Subcutaneous abdominal adipose tissue (tissue), 5 donors: ENCODE measurements at regions not wholly inside any gene's neighbourhood (a gene's known extent, or its start where the extent isn't known, plus 50 kb on each side); places are given as distances from the start of the nearest gene placed in this dataset.
"Not testable (repeated sequence)": the region's sequence is repeated elsewhere in the genome, so short reads cannot be mapped to it uniquely, and the experiment has no call there.

ENCODE experiments used
- H3K27ac ChIP-seq: one replicate; pipeline ENCODE4 v1.7.0; 2013; ENCODE audit warnings: low read depth, mild to moderate bottlenecking, inconsistent platforms, low read length, moderate library complexity
- H3K27me3 ChIP-seq, 5 donors: one replicate each; pipeline ENCODE4 v1.7.0; 2013; ENCODE audit warnings: low read length in 5 of 5, inconsistent platforms in 1 of 5; ENCODE audit not compliant: control insufficient read depth in 5 of 5, insufficient read depth in 4 of 5
- H3K36me3 ChIP-seq, 5 donors: one replicate each; pipeline ENCODE4 v1.7.0; 2013; ENCODE audit warnings: low read length in 5 of 5; ENCODE audit not compliant: control insufficient read depth in 5 of 5, insufficient read depth in 5 of 5
- H3K4me1 ChIP-seq, 5 donors: one replicate each; pipeline ENCODE4 v1.7.0; 2013; ENCODE audit warnings: low read length in 5 of 5, mild to moderate bottlenecking in 3 of 5, moderate library complexity in 1 of 5; ENCODE audit not compliant: control insufficient read depth in 5 of 5, insufficient read depth in 5 of 5
- H3K4me3 ChIP-seq, 5 donors: one replicate each; pipeline ENCODE4 v1.7.0; 2013; ENCODE audit warnings: low read length in 5 of 5, low read depth in 1 of 5
- H3K9ac ChIP-seq, 5 donors: one replicate each; pipeline ENCODE4 v1.7.0; 2013; ENCODE audit warnings: low read length in 5 of 5, mild to moderate bottlenecking in 4 of 5, moderate library complexity in 3 of 5
- H3K9me3 ChIP-seq, 5 donors: one replicate each; pipeline ENCODE4 v1.7.0; 2013; ENCODE audit warnings: low read length in 5 of 5; ENCODE audit not compliant: control insufficient read depth in 5 of 5
- donor health status: healthy.
- donor health status: healthy.
- donor health status: healthy.
- donor health status: healthy.
- donor health status: healthy.

GRCh38 chr10:22828712-22829111 is 99.1 kb upstream of the ARMC3 start:
- H3K4me1 ChIP-seq, H3K36me3 ChIP-seq, H3K27me3 ChIP-seq, H3K27ac ChIP-seq, H3K9me3 ChIP-seq, H3K9ac ChIP-seq, H3K4me3 ChIP-seq: not testable (repeated sequence)

GRCh38 chr10:22825841-22826240 is 102.0 kb upstream of the ARMC3 start:
- no peak overlapping the region for H3K27ac ChIP-seq
- no peaks in the 10 kb centered on the region for H3K27me3 ChIP-seq
- no peak overlapping the region for H3K9ac ChIP-seq
- no peaks in the 10 kb centered on the region for H3K4me1 ChIP-seq
- no peaks in the 10 kb centered on the region for H3K9me3 ChIP-seq
- H3K4me3 ChIP-seq, result no peak overlapping the region
- H3K36me3 ChIP-seq, result no peaks in the 10 kb centered on the region

- Histone ChIP-seq H3K36me3 (no peaks in the 10 kb centered on the region), H3K27ac (no peak overlapping the region), H3K9me3 (no peaks in the 10 kb centered on the region), H3K4me3 (no peak overlapping the region), H3K9ac (no peak overlapping the region), H3K4me1 (no peaks in the 10 kb centered on the region), H3K27me3 (no peaks in the 10 kb centered on the region)
These were observed 102.9 kb upstream of the ARMC3 start for GRCh38 chr10:22824984-22825383.

- no peaks in the 10 kb centered on the region for H3K36me3 ChIP-seq
- no peaks in the 10 kb centered on the region for H3K4me1 ChIP-seq
- H3K9me3 ChIP-seq, result no peaks in the 10 kb centered on the region
- H3K27ac ChIP-seq, result no peak overlapping the region
- H3K27me3 ChIP-seq, result no peaks in the 10 kb centered on the region
- H3K9ac ChIP-seq, result no peak overlapping the region
- no peak overlapping the region for H3K4me3 ChIP-seq
These were observed 103.3 kb upstream of the ARMC3 start for GRCh38 chr10:22824520-22824919.

- H3K36me3 ChIP-seq, result no peaks in the 10 kb centered on the region
- H3K4me3 ChIP-seq, result no peak overlapping the region
- no peaks in the 10 kb centered on the region for H3K4me1 ChIP-seq
- no peaks in the 10 kb centered on the region for H3K27me3 ChIP-seq
- no peak overlapping the region for H3K27ac ChIP-seq
- H3K9ac ChIP-seq, result no peak overlapping the region
- H3K9me3 ChIP-seq, result no peaks in the 10 kb centered on the region
These were observed 104.7 kb upstream of the ARMC3 start for GRCh38 chr10:22823109-22823508.

GRCh38 chr10:22821921-22822320 is 105.9 kb upstream of the ARMC3 start:
- H3K36me3 ChIP-seq, H3K4me1 ChIP-seq, H3K27me3 ChIP-seq, H3K9ac ChIP-seq, H3K27ac ChIP-seq, H3K9me3 ChIP-seq, H3K4me3 ChIP-seq: not testable (repeated sequence)

- Histone ChIP-seq H3K27me3 (no peaks in the 10 kb centered on the region), H3K9ac (no peak overlapping the region), H3K4me3 (no peak overlapping the region), H3K9me3 (no peaks in the 10 kb centered on the region), H3K27ac (no peak overlapping the region), H3K36me3 (no peaks in the 10 kb centered on the region), H3K4me1 (no peaks in the 10 kb centered on the region)
These were observed 106.4 kb upstream of the ARMC3 start for GRCh38 chr10:22821501-22821900.

GRCh38 chr10:22816298-22816653 is 101.9 kb upstream of the PIP4K2A start:
- Histone ChIP-seq H3K36me3 (no peaks in the 10 kb centered on the region), H3K4me3 (no peak overlapping the region), H3K27me3 (no peaks in the 10 kb centered on the region), H3K9me3 (no peaks in the 10 kb centered on the region), H3K4me1 (no peaks in the 10 kb centered on the region), H3K9ac (no peak overlapping the region), H3K27ac (no peak overlapping the region)

- Histone ChIP-seq H3K9me3 (no peaks in the 10 kb centered on the region), H3K4me3 (no peak overlapping the region), H3K36me3 (no peaks in the 10 kb centered on the region), H3K27ac (no peak overlapping the region), H3K4me1 (no peaks in the 10 kb centered on the region), H3K9ac (no peak overlapping the region), H3K27me3 (no peaks in the 10 kb centered on the region)
These were observed 96.5 kb upstream of the PIP4K2A start for GRCh38 chr10:22810643-22811465.

GRCh38 chr10:22807238-22807637 is 92.9 kb upstream of the PIP4K2A start:
- Histone ChIP-seq H3K9ac (no peak overlapping the region), H3K9me3 (no peaks in the 10 kb centered on the region), H3K27me3 (no peaks in the 10 kb centered on the region), H3K36me3 (no peaks in the 10 kb centered on the region), H3K4me1 (peaks cover 0 to 11% (median 0%) of the 10 kb centered on the region in 5 donors), H3K4me3 (no peak overlapping the region), H3K27ac (no peak overlapping the region)
